ENCODE measurements at regions not wholly inside any gene's neighbourhood (a gene's known extent, or its start where the extent isn't known, plus 50 kb on each side); places are given as distances from the start of the nearest gene placed in this dataset.
"Not testable (repeated sequence)": the region's sequence is repeated elsewhere in the genome, so short reads cannot be mapped to it uniquely, and the experiment has no call there.

DNA sequence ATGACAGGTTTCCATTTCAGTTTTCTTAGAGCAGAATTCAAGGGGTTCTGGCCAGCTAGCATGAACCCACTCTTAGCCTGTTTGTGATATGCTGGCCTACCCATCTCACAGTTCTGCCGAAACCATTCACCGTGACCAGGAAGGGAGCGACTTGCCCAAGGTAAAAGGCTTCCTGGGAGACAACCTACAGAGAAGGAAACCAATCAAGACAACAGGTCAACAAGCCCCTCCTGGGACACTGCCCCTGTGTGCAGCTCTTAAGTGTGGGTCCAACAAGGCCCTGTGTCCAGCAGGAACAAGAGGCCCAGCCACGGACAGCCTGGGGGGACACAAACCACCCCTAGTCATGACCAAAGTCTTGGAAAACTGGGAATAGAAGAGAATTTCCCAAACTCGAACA, 94.7 kb downstream of the SHANK2 start:
- DNase-seq; H3K36me3 Mint-ChIP-seq; intact Hi-C loops (cut with micrococcal nuclease); POLR2A ChIA-PET; CTCF ChIA-PET; H3K4me1 Mint-ChIP-seq (ENCODE audit: low read depth); H3K4me3 Mint-ChIP-seq; H3K27ac Mint-ChIP-seq; H3K9me3 Mint-ChIP-seq: not testable (repeated sequence)
- H3K27me3 Mint-ChIP-seq: peaks cover 23% of the 10 kb centered on the region

GRCh38 chr11:71156301-71156700, 96.1 kb downstream of the SHANK2 start:
- DNase-seq: no peak
- H3K27me3 Mint-ChIP-seq: peaks cover 27% of the 10 kb centered on the region
- POLR2A ChIA-PET: no interaction called here
- intact Hi-C loops (cut with micrococcal nuclease): no loop called here
- H3K4me1 Mint-ChIP-seq (ENCODE audit: low read depth): no peaks in the 10 kb centered on the region
- H3K36me3 Mint-ChIP-seq: no peaks in the 10 kb centered on the region
- no peak overlapping the region for H3K27ac Mint-ChIP-seq
- CTCF ChIA-PET: no interaction called here
- H3K9me3 Mint-ChIP-seq: no peaks in the 10 kb centered on the region
- no peak overlapping the region for H3K4me3 Mint-ChIP-seq

DNA sequence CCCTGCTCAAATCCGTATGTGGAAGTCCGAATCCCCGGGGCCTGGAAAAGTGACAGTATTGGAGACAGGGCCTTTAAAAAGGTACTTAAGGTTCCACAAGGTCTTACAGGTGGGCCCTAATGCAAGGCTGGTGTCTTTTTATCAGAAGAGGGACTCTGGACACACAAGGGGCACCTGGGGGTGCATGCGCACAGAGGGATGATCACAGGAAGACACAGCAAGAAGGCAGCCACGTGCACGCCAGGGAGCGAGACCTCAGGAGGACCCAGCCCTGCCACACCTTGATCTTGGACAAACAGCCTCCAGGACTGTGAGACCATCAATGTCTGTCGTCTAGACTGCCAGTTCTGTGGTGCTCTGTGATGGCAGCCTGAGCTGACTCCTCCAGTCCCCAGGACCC, 96.5 kb downstream of the SHANK2 start:
- H3K27ac Mint-ChIP-seq: no peak overlapping the region
- H3K36me3 Mint-ChIP-seq: no peaks in the 10 kb centered on the region
- no peaks in the 10 kb centered on the region for H3K4me1 Mint-ChIP-seq (ENCODE audit: low read depth)
- no peak for DNase-seq
- CTCF ChIA-PET: no interaction called here
- peaks cover 27% of the 10 kb centered on the region for H3K27me3 Mint-ChIP-seq
- intact Hi-C loops (cut with micrococcal nuclease): no loop called here
- H3K4me3 Mint-ChIP-seq: no peak overlapping the region
- H3K9me3 Mint-ChIP-seq: no peaks in the 10 kb centered on the region
- POLR2A ChIA-PET: no interaction called here

GRCh38 chr11:71154261-71154805, 98.0 kb downstream of the SHANK2 start:
- H3K36me3 Mint-ChIP-seq: no peaks in the 10 kb centered on the region
- intact Hi-C loops (cut with micrococcal nuclease): no loop called here
- H3K4me1 Mint-ChIP-seq (ENCODE audit: low read depth): no peaks in the 10 kb centered on the region
- ChIA-PET CTCF (no interaction called here), POLR2A (no interaction called here)
- H3K27me3 Mint-ChIP-seq: peaks cover 26% of the 10 kb centered on the region
- no peak for DNase-seq
- no peak overlapping the region for H3K4me3 Mint-ChIP-seq
- H3K27ac Mint-ChIP-seq: no peak overlapping the region
- H3K9me3 Mint-ChIP-seq: no peaks in the 10 kb centered on the region

DNA sequence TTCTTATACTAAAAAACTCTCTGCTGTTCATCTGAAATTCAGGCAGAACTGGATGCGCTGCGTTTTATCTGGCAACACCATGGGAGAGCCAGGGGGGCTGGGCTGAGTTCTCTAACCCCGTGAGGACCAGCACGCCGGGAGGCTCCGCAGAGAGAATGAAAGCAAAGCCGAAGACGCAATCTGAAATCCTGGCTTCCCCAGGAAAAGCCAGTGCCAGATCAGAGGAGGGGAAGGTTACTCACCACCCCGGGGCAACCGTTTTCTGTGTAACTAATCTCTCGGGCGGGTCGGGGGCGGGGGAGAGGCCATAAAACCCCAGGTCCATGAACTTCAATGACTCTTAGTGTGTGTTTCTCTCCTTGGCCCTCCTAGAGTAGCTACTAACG, 99.4 kb downstream of the SHANK2 start:
- no peak overlapping the region for H3K4me3 Mint-ChIP-seq
- intact Hi-C loops (cut with micrococcal nuclease): no loop called here
- DNase-seq: no peak
- no peaks in the 10 kb centered on the region for H3K4me1 Mint-ChIP-seq (ENCODE audit: low read depth)
- CTCF ChIA-PET: no interaction called here
- H3K36me3 Mint-ChIP-seq: no peaks in the 10 kb centered on the region
- POLR2A ChIA-PET: no interaction called here
- H3K27me3 Mint-ChIP-seq: peaks cover 23% of the 10 kb centered on the region
- peaks cover 4% of the 10 kb centered on the region for H3K9me3 Mint-ChIP-seq
- no peak overlapping the region for H3K27ac Mint-ChIP-seq

- H3K4me3 Mint-ChIP-seq; H3K36me3 Mint-ChIP-seq; DNase-seq; POLR2A ChIA-PET; intact Hi-C loops (cut with micrococcal nuclease); H3K9me3 Mint-ChIP-seq; H3K4me1 Mint-ChIP-seq (ENCODE audit: low read depth); H3K27ac Mint-ChIP-seq: not testable (repeated sequence)
- CTCF ChIA-PET: interaction anchor here (0.6 kb wide), 1 partner anchor 1650 kb away, joined by 4 read pairs; no protein-coding TSS in a partner anchor
- peaks cover 21% of the 10 kb centered on the region for H3K27me3 Mint-ChIP-seq
Observed at GRCh38 chr11:71152312-71153004, 99.9 kb downstream of the SHANK2 start.

DNA sequence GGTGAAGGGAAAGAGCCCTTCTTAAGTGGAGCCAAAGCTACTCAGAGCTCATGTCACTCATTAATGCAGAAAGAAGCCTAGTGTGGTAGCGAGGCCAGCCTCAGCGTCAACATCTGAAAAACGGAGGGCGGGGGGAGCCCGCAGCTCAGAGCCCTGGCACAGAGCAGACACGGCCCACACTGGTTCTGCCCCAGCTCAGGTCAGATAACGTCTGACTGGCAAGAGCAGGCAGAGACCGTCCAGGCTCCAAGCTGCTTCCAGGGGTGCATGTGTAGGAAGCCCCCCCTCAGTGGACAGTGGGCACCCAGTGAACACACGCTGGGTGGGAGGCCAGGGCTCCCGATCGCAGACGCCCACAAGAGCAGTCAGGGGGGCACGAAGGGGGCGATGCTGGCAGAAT, 100.8 kb downstream of the SHANK2 start:
- Mint-ChIP-seq H3K9me3 (peaks cover 4% of the 10 kb centered on the region), H3K27ac (no peak overlapping the region), H3K36me3 (no peaks in the 10 kb centered on the region), H3K4me3 (no peak overlapping the region), H3K4me1 (ENCODE audit: low read depth) (no peaks in the 10 kb centered on the region), H3K27me3 (peaks cover 17% of the 10 kb centered on the region)
- ChIA-PET CTCF (interaction anchor here (0.6 kb wide), 1 partner anchor 1651 kb away, joined by 4 read pairs; no protein-coding TSS in a partner anchor), POLR2A (no interaction called here)
- no peak for DNase-seq
- intact Hi-C loops (cut with micrococcal nuclease): no loop called here

GRCh38 chr11:71150859-71151258, 101.5 kb downstream of the SHANK2 start:
- POLR2A ChIA-PET: no interaction called here
- Mint-ChIP-seq H3K4me1 (ENCODE audit: low read depth) (no peaks in the 10 kb centered on the region), H3K9me3 (peaks cover 4% of the 10 kb centered on the region), H3K36me3 (no peaks in the 10 kb centered on the region), H3K27me3 (peaks cover 14% of the 10 kb centered on the region), H3K4me3 (no peak overlapping the region), H3K27ac (no peak overlapping the region)
- CTCF ChIA-PET: no interaction called here
- no peak for DNase-seq
- intact Hi-C loops (cut with micrococcal nuclease): no loop called here

DNA sequence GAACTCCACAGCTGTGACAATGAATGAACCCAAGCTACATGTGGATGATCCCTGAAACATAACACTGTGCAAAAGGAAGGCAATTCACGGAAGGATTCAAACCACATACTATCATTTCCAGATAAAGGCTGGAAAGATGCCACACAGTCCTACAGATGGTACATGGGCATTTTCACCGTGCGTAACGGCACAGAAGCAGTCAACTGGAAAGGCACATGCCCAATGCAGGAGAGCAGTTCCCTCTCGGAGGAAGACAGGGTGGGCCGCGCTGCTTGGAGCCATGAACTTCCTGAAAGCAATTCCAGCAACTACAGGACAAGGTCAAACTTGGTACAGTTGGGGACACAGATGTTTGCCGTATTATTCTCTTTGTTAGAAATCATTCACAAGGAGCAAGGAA, 103.7 kb downstream of the SHANK2 start:
- H3K9me3 Mint-ChIP-seq: peaks cover 4% of the 10 kb centered on the region
- ChIA-PET POLR2A (no interaction called here), CTCF (no interaction called here)
- DNase-seq: no peak
- H3K4me1 Mint-ChIP-seq (ENCODE audit: low read depth): no peaks in the 10 kb centered on the region
- H3K4me3 Mint-ChIP-seq: no peak overlapping the region
- peaks cover 9% of the 10 kb centered on the region for H3K27me3 Mint-ChIP-seq
- intact Hi-C loops (cut with micrococcal nuclease): no loop called here
- no peaks in the 10 kb centered on the region for H3K36me3 Mint-ChIP-seq
- H3K27ac Mint-ChIP-seq: no peak overlapping the region

GRCh38 chr11:71147331-71147730, 105.0 kb downstream of the SHANK2 start:
- peaks cover 4% of the 10 kb centered on the region for H3K9me3 Mint-ChIP-seq
- no peaks in the 10 kb centered on the region for H3K36me3 Mint-ChIP-seq
- no peak for DNase-seq
- intact Hi-C loops (cut with micrococcal nuclease): no loop called here
- H3K27ac Mint-ChIP-seq: no peak overlapping the region
- H3K27me3 Mint-ChIP-seq: peaks cover 2% of the 10 kb centered on the region
- no peaks in the 10 kb centered on the region for H3K4me1 Mint-ChIP-seq (ENCODE audit: low read depth)
- ChIA-PET CTCF (no interaction called here), POLR2A (no interaction called here)
- H3K4me3 Mint-ChIP-seq: no peak overlapping the region

DNA sequence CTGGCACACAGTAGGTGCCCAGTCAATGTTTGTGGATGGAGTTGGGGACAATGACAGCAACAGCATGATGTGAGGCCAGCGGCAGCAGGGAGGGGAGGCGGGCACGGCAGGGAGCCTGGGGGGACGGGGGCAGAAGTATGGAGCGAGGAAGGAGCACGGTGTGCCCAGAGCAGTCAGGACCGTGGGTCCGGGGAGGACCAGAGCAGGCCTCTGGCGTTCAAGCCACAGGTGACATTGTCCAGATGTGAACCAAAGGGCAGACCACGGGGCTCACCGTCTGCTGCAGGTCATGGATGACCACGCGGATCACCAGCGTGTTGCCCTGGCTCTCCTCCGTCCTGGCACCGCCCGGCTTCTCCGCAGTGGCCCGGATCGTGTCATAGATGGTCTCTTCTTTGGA, 105.5 kb downstream of the SHANK2 start:
- no peak overlapping the region for H3K4me3 Mint-ChIP-seq
- no peak for DNase-seq
- no peak overlapping the region for H3K27ac Mint-ChIP-seq
- CTCF ChIA-PET: no interaction called here
- H3K4me1 Mint-ChIP-seq (ENCODE audit: low read depth): no peaks in the 10 kb centered on the region
- H3K36me3 Mint-ChIP-seq: no peaks in the 10 kb centered on the region
- peaks cover 2% of the 10 kb centered on the region for H3K27me3 Mint-ChIP-seq
- POLR2A ChIA-PET: no interaction called here
- peaks cover 4% of the 10 kb centered on the region for H3K9me3 Mint-ChIP-seq
- intact Hi-C loops (cut with micrococcal nuclease): no loop called here

- H3K4me1 Mint-ChIP-seq (ENCODE audit: low read depth): no peaks in the 10 kb centered on the region
- H3K27ac Mint-ChIP-seq: no peak overlapping the region
- no peaks in the 10 kb centered on the region for H3K27me3 Mint-ChIP-seq
- intact Hi-C loops (cut with micrococcal nuclease): no loop called here
- H3K9me3 Mint-ChIP-seq: peaks cover 4% of the 10 kb centered on the region
- CTCF ChIA-PET: no interaction called here
- no peaks in the 10 kb centered on the region for H3K36me3 Mint-ChIP-seq
- POLR2A ChIA-PET: no interaction called here
- no peak overlapping the region for H3K4me3 Mint-ChIP-seq
- DNase-seq: no peak
Observed at GRCh38 chr11:71145988-71146824, 106.2 kb downstream of the SHANK2 start.

GRCh38 chr11:71145368-71145767, 107.0 kb downstream of the SHANK2 start:
- Mint-ChIP-seq H3K27ac (no peak overlapping the region), H3K9me3 (peaks cover 4% of the 10 kb centered on the region), H3K36me3 (no peaks in the 10 kb centered on the region), H3K4me1 (ENCODE audit: low read depth) (no peaks in the 10 kb centered on the region), H3K27me3 (no peaks in the 10 kb centered on the region), H3K4me3 (no peak overlapping the region)
- DNase-seq: no peak
- ChIA-PET CTCF (no interaction called here), POLR2A (no interaction called here)
- intact Hi-C loops (cut with micrococcal nuclease): no loop called here

Measured in activated CD4-positive, alpha-beta memory T cell treated with anti-CD3 and anti-CD28 coated beads for 36 hours (primary cell).